ENCODE measurements at regions not wholly inside any gene's neighbourhood (a gene's known extent, or its start where the extent isn't known, plus 50 kb on each side); places are given as distances from the start of the nearest gene placed in this dataset.

DNA sequence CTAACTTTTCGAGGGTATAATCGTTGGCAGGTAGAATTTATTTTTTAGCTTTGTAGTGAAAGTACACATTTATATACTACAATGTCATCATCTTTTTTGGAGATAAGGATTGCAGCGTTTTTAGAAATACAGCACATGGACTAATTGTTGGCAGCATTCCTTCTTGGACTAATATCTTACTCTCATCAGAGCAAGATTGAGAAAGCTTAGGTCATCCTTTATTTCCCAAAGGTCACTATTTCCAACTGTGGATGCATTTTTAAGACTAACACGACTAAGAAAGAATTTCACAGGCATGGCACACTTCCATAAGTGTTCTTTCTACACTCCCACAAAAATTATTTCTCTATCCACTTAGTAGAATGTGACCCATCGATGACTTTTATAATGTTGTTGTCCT is 732.3 kb downstream of the NCAM2 start:
- no peak for DNase-seq

DNA sequence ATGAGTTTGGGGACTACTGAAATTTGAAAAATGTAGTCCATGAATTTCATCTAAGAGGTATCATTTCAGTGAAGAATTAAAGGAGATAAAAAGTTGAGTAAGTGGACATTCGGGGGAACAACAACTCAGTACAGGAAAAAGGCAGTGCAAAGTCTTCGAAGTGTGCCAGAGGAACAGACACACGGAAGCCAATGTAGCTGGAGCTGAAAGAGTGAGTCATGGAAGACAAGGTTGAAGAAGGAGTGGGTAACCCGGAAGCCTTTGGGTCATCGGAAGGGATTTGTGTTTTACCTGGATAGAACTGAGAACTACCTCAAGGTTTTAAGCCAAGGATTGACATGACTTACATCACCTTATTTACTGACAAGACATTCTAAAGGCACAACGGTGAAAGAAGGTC is 733.4 kb downstream of the NCAM2 start:
- no peak for DNase-seq

DNA sequence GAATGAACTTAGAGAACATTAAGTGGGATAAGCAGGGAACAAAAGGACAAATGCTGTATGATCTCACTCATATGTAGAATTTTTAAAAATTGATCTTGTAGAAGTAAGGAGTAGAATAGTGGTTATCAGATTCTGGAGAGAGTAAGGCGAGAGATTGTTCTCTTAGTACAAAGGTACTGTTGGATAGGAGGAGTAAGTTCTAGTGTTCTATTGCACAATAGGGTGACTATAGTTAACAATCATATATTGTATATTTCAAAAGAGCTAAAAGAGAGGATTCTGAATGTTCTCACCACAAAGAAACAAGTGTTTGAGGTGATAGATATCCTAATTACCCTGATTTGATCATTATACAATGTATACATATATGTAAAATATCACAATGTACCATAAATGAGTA is 735.9 kb downstream of the NCAM2 start:
- no peak for DNase-seq

DNA sequence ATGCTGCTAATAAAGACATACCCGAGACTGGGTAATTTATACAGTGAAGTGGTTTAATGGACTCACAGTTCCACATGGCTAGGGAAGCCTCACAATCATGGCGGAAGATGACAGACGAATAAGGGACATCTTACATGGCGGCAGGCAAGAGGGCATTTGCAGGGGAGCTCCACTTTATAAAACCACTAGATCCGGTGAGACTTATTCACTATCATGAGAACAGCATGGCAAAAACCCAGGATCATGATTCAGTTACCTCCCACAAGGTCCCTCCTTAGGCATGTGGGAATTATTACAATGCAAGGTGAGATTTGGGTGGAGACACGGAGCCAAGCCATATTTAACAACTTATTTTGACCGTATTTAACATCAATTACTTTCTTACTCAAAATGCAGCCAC is 739.0 kb downstream of the NCAM2 start:
- no peak for DNase-seq

DNA sequence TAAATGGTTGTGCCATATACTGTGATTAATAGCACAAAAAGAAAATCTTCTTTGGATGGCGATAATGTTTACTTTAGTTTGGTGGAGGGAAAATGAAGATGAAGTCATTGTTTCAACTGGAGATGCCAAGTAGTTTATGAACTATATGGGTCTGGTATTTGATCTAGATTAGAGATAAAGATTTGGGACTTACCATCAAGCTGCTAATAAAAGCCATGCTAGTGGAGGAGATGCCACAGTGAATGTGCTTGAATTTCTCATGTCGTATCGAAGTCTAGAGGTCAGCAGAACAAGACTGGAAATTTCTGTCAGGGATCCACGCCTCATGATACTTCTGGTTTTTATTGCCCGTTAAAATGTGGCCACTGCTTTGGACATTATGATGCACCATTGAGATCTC is 742.0 kb downstream of the NCAM2 start:
- DNase-seq, result no peak

DNA sequence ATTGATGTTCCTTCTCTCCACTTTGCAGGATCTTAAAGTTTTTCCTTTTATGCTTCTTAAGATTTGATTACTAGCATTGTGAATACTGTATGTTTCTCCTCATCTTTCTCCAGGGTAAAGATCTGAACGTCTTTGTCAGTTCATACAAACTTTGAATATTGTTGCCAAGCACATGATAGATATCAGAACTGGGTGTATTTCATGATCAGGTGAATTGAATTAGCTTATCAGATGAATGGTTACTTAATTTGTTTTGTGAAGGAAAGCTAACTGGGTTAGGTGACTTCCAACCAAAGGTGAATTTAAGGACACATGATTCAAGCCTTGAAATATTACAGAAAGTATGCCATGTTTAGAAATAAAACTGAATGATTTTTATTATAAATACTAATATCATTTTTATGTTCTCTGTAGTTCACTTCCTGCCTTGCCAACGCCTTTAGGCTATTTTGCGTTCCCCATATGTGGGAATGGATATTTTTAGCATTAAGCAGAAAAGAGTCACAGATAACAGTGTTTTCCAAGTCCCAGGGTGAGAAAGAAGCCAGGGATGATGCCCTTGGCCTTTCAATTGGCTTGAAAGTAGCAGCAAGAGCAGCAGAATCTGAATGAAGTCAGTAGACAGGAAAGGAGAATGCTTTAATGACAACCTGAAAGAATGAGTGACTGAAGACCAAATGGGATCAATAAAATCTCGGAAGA is 752.1 kb downstream of the NCAM2 start:
- DNase-seq, result no peak

DNA sequence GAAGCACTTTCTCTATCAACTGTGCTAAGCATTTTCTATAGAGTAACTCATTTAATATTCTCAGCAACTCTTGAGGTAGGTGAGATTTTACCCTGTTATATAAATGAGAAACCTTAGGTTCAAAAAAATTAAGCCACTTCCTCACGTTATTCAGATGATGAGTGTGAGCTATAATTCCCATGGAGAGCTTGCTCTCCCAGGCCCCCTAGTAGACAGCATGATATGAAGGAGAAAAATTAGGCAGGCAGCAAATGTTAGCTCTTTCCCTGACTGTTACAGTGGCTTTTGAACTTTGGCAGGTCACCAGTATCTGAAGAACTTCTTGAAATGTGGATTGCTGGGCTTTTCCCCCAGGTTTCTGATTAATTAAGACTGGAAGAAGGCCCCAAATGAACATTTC is 753.1 kb downstream of the NCAM2 start:
- DNase-seq, result no peak

DNA sequence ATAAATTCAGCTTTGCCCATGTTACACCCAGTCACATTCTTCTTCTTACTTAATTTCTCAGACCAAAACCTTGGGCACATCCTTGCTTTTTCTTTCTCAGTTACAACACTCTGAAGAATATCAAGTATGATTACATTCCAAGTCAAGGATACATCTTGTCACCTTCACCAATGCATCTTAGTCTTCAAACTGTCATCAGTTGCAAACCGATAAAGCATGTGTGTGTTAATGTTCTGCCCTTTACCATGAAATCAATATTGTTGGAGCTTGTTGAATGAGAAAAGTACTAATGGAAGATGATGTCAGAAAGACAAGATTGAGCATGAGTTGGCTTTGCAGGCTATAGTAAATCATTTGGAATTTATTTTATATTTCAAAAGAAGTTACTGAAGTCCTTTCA is 764.6 kb downstream of the NCAM2 start:
- no peak for DNase-seq

DNA sequence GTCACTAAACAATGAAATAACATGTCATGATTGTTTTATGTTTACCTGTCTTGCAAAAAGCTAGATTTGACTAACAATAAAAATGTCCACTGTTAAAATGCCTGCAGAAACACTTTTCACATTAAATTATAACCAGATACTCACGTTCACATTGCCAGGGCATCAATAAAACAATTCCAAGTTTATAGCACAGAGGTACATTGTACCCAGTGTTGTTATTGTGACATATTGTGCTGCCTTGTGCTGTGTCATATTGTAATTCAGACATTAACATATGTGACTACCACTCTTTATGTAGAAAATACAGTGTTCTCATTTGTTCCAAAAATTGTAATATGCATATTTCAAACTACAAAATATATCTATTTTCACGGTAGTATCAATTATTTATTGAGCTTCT is 766.1 kb downstream of the NCAM2 start:
- no peak for DNase-seq

DNA sequence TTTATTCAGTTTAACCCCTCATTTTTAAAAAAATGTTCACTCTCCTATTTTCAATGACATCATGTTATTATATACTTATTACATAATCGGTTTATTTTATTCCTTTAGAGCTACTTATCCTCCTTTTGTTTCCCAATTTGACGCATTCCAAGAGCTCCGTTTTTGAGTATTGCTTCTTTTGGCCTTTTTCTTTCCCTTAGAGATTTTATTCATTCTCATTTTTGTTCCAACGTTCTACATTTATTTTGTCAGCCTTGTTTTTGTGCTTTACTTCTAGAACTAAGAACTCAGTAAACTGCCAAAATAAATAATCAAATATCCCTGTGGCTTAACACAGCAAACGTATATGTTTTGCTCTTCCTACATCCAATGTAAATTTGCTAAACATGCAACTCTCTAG is 769.1 kb downstream of the NCAM2 start:
- no peak for DNase-seq

DNA sequence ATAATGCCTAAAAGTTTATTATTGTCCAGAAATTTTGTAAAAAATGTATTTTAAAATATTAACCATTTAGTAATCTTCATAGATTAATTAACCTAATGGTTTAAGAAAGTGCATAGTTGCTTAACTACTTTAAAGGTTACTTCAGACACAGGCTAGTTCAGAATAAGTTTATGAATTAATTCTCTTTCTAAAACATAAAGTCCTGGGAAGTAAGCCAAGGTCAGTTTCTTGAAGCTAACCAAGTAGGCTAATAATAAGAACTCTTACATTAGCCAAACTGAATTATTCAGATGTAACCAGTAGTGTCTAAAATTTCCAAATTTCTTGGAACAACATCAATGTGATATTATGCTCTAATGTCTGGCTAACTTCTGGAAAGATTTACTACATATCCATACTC is 790.4 kb downstream of the NCAM2 start:
- no peak for DNase-seq

DNA sequence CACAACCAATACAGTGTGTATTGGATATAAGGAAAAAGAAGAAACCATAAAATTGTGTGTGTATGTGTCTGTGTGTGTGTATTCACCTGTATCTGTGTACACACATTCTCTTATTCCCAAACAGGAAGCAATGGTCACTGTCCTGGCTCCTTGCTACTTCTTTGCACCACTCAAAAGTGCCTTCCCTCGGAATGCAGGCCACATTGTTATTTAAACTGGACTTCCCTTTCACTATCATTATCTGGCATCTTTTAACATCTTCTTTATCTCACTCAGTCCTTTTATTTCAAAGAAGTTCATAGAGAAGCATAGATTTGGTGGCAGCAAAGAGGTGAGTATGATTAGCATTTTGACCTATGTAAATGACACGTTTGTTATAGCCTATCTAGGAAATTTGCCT is 803.7 kb downstream of the NCAM2 start:
- DNase-seq, result no peak

DNA sequence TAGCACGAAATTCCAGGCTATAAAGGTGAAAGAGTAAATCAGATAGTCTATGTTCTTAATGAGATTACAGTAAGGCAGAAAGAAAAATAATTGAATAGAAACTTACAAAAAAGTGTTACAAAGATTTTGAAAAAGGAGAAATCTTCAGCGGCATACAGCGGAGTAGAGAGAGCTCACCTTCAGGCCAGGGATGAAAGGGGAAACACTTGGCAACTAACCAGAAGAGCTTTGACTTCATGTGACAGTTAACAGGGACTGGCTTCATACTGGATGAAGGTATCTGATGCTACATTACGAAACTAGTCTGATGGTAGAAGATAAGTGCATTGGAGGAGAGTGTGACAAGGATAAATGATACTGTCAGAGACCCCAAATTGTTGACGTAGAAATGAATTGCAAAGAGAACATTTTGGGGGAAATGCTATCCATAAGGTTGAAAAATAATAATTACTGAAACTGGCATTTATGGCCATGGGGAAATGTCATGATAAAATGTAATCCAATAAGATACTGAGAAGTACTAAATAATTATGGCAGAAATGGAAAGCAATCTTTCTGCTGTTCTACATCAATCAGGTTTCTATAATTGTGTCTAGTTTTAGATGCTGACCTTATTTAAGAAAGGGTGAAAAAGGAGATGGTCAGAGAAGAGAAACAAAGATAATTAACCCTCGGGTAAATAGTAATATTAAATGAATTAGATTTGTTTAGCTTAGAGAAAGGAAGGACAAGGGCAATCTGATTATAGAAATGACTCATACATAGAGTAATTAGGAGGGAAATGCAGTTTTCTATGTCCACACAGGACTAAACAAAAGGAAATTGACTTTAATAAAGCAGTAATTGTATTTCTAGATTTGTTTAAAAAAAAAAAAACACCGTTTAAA is 808.7 kb downstream of the NCAM2 start:
- DNase-seq, result no peak

DNA sequence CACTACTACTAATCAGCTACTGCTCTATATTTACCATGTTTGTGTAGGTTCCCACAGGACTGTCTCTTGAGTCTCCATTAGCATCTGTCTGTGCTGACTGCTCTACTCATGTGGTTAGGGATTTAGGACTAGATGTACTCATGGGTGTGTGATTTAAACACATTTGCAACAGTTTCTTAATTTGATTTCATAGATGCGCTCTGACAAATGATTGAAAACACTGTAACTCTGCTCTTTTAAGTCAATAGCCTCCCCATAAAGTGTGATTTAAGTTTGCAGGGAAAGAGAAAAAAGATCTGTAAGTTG is 809.3 kb downstream of the NCAM2 start:
- DNase-seq, result no peak

DNA sequence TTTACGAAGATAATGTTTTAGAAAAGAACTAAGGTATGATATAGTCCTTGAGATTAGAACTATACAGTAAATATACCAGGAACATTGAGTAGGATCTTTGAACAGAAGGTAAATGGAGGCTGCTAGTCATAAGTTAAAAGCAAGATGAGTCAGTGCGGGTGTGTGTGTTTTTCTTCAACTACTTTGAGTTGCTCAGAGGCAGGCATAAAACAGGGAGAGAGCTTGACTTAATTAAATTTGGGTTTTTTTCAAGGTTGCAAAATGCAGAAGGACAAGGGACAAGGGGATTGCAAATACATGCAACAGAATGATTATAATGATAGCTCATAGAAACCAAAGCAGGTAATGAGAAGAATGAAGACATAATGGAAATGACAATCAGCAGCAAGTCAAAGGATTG is 815.1 kb downstream of the NCAM2 start:
- DNase-seq, result no peak

DNA sequence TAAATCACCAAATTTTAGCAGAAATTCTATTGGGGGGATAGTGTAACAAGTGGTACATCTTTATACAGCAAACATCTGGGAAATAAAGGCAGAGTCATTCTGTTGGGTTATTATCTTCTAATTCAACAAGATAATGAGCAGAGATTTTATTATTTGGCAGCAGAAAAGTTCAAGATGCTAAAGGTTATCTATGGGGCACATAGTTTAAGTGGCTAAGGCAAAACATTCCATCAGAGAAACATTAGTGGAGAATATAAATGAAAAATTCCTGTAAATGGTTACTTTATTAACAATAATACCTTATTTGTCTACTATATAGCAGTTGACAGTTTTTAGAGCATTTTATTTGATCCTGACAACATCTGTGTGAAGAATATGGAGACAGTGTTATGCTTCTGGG is 815.7 kb downstream of the NCAM2 start:
- no peak for DNase-seq

DNA sequence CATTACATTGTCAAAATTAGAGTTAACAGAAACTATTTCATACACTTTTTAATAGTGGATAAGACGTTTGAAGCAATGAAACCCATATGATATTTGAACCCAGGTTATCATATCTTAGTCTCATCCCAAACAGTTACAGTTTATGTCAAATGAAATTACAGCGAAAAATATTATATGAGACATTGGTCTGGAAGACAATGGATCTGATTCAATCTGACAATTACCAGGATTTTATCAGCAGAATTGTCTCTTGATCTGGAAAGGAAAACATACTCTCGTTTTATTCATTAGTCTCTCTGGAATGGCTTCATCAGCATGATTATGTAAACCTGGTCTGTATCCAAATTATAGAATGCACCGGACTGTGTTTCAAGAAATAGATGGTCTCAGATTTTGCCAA is 818.6 kb downstream of the NCAM2 start:
- no peak for DNase-seq

DNA sequence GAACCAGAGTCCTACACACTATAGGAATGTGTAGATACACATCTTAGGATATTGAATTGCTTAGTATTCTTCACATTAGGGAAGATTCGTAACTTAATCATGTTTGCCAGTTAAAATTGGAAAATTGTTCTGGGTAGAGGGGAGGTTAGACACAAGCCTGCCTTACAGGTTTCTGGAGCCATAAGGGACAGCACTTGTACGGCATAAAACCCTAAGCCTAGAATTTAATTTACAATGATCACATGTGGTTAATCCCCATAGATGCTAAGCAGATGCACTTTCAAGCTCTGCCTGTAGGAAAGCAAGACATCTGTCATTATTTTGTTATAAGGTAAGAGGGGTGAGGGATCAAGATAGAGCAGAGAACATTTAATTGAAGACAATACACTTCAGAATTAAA is 820.7 kb downstream of the NCAM2 start:
- DNase-seq, result no peak

DNA sequence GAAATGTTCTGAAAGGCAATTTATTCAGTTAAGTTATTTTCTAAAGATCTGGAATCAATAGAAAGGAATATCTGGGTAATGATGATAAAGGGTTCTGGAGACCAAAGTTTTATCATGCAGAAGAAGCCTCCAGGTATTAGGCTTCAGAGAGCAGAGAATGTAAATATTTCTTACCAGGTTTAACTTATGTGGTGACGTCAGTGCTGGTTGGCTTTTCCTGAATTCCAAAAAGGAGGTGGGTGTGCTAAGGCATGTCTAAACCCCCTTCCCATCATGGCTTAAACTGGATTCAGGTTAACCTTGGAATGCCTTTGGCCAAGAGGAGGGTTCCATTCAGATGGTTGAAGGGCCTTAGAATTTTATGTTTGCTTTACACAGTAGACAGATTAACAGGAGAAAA is 829.9 kb downstream of the NCAM2 start:
- no peak for DNase-seq

DNA sequence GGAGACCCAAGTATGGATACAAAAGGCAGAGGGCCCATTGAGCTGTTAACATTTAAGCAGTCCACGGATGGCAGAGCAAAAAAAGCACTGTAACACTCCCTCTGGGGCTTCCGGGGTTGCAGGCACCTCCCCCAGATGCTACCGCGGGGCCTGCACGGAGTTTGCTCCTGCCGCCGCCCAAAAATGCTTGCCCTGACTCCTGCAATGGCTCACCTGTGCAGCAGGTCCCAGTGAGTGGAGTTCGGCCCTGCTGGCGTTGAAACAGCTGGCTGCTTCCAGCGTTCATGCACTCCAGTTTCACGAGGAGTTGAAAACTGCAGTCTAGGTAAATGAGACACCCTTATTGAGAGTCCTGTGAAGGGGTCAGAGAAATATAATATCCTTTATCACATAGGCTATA is 832.8 kb downstream of the NCAM2 start:
- DNase-seq, result no peak

DNA sequence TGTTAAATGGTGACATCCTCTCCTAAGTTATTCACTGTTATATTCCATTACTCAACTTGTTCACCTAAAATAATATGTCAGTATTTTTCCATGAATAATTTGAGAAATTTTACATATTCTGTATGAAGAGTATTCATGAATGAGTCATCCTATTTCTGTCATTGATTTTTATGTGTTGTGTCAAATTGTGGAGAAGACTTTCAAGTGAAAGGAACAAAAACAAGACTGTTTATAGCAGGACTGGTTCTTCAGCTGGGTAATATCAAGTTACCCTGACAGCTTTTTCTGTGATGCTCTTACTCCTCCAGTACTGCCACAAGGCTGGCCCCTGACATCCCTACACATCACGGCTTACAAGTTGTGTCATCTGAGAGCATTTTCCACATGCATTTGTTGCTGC is 847.7 kb downstream of the NCAM2 start:
- DNase-seq, result no peak

DNA sequence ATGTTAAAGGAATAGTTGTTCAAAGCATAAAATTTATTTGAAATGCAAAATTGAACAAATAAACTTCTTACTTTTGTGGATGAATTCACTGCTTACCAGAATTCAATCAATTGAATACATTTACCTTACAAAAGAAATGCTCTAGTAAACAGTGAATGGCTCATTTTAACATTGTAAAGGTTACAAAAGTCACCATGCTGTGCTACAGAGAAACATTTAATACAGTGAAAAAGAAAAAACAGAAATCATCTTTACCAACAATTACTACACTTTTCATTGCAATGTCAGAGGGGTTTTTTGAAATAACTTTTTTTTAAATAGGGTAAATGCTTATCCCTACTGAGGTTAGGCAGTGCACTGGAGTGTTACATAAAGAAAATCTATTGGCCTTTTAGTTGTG is 853.0 kb downstream of the NCAM2 start:
- no peak for DNase-seq

DNA sequence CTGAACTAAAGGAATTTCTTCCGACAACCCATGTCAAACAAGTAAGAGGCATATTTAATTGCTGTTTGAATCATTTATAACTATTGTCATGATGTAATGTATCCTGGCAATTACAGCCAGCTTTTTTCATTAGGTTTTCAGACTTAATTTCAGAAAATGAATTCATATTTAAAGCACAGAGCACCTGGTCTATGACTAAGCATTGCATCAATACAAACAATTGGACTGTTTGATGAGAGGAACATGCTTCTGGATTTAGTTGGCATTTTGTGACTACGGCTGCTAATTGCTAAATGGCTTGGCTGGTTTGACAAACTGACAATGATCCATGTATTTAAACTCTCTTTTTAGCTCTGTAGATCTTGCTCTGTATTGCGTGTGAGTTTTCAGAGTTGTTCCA is 853.4 kb downstream of the NCAM2 start:
- no peak for DNase-seq

DNA sequence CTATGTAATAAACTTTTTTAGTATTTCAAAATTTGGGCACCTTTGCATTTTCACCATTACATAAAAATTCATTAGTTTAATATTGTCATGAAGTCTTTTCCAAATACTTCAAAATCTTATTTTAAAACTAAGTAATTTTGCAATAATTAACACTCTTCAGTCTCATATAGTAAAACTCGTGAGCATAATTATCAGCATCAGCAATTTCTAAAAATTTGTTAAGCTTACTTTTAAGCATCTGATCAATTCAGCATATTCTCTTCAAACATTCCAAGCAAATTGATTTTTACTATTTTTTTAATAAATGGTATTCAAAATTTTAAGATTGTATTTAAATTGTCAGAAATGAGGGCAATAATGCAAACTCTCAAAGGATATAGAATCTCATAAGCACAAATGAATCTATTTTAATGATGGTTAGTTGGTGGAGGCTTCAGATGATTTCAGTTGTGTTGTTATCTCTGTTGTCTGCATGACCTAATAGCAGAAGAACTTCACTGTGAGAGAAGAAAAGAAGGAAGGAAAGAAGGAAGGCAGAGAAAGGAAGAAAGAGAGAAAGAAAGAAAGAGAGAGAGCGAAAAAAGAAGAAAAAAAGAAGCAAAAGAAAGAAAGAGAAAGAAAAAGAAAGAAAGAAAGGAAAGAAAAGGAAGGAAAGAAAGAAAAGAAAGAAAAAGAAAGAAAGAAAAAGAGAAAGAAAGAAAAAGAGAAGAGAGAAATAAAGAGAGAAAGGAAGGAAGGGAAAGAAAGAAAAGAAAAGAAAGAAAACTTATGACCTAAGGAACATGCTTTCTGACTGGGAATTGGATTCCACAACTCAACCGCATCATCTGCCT is 860.5 kb downstream of the NCAM2 start:
- DNase-seq, result no peak

All from GDM1 (cell line).